ENCODE measurements at regions not wholly inside any gene's neighbourhood (a gene's known extent, or its start where the extent isn't known, plus 50 kb on each side); places are given as distances from the start of the nearest gene placed in this dataset.

DNA sequence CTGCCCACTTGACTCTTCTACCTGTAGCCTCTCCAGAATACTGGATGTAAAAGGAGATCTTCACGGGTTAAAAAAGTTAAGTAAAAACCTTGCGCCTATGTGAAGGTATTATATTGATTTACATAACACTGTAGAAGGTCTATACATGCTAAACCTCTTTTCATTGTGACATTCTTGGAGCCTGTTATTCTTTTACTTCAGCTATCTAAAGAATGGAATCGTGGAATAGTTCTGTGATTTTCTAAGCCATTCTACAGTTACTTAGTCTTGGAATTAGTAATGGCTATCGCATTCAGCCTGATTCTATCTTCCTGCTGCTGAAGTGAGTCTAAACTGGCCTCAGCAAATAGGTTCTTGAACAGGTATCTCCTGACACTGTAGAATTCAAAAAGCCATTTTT lies 430.0 kb upstream of the DPH6 start:
- TF ChIP-seq, protein P1, sequence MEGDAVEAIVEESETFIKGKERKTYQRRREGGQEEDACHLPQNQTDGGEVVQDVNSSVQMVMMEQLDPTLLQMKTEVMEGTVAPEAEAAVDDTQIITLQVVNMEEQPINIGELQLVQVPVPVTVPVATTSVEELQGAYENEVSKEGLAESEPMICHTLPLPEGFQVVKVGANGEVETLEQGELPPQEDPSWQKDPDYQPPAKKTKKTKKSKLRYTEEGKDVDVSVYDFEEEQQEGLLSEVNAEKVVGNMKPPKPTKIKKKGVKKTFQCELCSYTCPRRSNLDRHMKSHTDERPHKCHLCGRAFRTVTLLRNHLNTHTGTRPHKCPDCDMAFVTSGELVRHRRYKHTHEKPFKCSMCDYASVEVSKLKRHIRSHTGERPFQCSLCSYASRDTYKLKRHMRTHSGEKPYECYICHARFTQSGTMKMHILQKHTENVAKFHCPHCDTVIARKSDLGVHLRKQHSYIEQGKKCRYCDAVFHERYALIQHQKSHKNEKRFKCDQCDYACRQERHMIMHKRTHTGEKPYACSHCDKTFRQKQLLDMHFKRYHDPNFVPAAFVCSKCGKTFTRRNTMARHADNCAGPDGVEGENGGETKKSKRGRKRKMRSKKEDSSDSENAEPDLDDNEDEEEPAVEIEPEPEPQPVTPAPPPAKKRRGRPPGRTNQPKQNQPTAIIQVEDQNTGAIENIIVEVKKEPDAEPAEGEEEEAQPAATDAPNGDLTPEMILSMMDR (IDR thresholded peaks at IDR 0.05), result no peak
- no peak for TF ChIP-seq ZFX (IDR thresholded peaks at IDR 0.05; ENCODE audit: borderline replicate concordance)

Measured in 22Rv1 (cell line).